H9 (cell line): ENCODE measurements at regions not wholly inside any gene's neighbourhood (a gene's known extent, or its start where the extent isn't known, plus 50 kb on each side); places are given as distances from the start of the nearest gene placed in this dataset.

Source experiments
- DNase-seq: peaks from one replicate; pipeline ENCODE4 v3.0.0-alpha.2; 2017
- H2AFZ ChIP-seq: one replicate; pipeline ENCODE4 v1.6.1; 2013; ENCODE audit warnings: mild to moderate bottlenecking, low read length, control low read depth, moderate library complexity
- H2AK5ac ChIP-seq: 2 replicates; pipeline ENCODE4 v1.6.1; 2013; ENCODE audit warnings: low read length, control low read depth, mixed read lengths; ENCODE audit not compliant: insufficient read length
- H2BK120ac ChIP-seq: one replicate; pipeline ENCODE4 v1.6.1; 2013; ENCODE audit warnings: low read depth, mild to moderate bottlenecking, low read length, control low read depth, inconsistent platforms; ENCODE audit not compliant: poor library complexity, severe bottlenecking
- H2BK12ac ChIP-seq: 2 replicates; pipeline ENCODE4 v1.6.1; 2013; ENCODE audit warnings: low read length, control low read depth, mixed read lengths, low read depth; ENCODE audit not compliant: insufficient read length
- H2BK15ac ChIP-seq: 2 replicates; pipeline ENCODE4 v1.6.1; 2013; ENCODE audit warnings: low read depth, low read length, control low read depth
- H2BK20ac ChIP-seq: one replicate; pipeline ENCODE4 v1.6.1; 2013; ENCODE audit warnings: low read depth, mild to moderate bottlenecking, low read length, control low read depth, inconsistent platforms; ENCODE audit not compliant: poor library complexity, severe bottlenecking
- H2BK5ac ChIP-seq: 2 replicates; pipeline ENCODE4 v1.6.1; 2013; ENCODE audit warnings: low read length, control low read depth, mixed read lengths; ENCODE audit not compliant: insufficient read length
- H3K14ac ChIP-seq: 2 replicates; pipeline ENCODE4 v1.6.1; 2013; ENCODE audit warnings: low read length, control low read depth; ENCODE audit not compliant: insufficient read depth
- H3K18ac ChIP-seq: 2 replicates; pipeline ENCODE4 v1.6.1; 2013; ENCODE audit warnings: low read depth, mild to moderate bottlenecking, mixed read lengths, low read length, control low read depth; ENCODE audit not compliant: insufficient read length
- H3K23ac ChIP-seq: 2 replicates; pipeline ENCODE4 v1.6.1; 2013; ENCODE audit warnings: low read length, control low read depth, mixed read lengths, low read depth; ENCODE audit not compliant: insufficient read length
- H3K23me2 ChIP-seq: 2 replicates; pipeline ENCODE4 v1.6.1; 2013; ENCODE audit warnings: low read depth, mild to moderate bottlenecking, mixed read lengths, low read length, control low read depth; ENCODE audit not compliant: insufficient read length, poor library complexity, severe bottlenecking
- H3K27ac ChIP-seq: 2 replicates; pipeline ENCODE4 v1.5.1; 2013; ENCODE audit warnings: low read length, control low read depth, mixed read lengths, low read depth; ENCODE audit not compliant: insufficient read length
- H3K27me3 ChIP-seq: 2 replicates; pipeline ENCODE4 v1.6.1; 2013; ENCODE audit warnings: low read length, control low read depth, inconsistent platforms; ENCODE audit not compliant: insufficient read depth
- H3K4ac ChIP-seq: 2 replicates; pipeline ENCODE4 v1.6.1; 2013; ENCODE audit warnings: low read depth, mild to moderate bottlenecking, control low read depth, inconsistent platforms, low read length, moderate library complexity
- H3K4me1 ChIP-seq: 2 replicates; pipeline ENCODE4 v1.6.1; 2013; ENCODE audit warnings: low read length, control low read depth, inconsistent platforms; ENCODE audit not compliant: insufficient read depth
- H3K4me2 ChIP-seq: 2 replicates; pipeline ENCODE4 v1.6.1; 2013; ENCODE audit warnings: low read length, control low read depth, mixed read lengths; ENCODE audit not compliant: insufficient read length, insufficient read depth
- H3K56ac ChIP-seq: 2 replicates; pipeline ENCODE4 v1.6.1; 2013; ENCODE audit warnings: low read depth, mild to moderate bottlenecking, mixed read lengths, low read length, control low read depth; ENCODE audit not compliant: insufficient read length
- H3K79me1 ChIP-seq: 2 replicates; pipeline ENCODE4 v1.6.1; 2013; ENCODE audit warnings: low read depth, mild to moderate bottlenecking, moderate library complexity, low read length, control low read depth, inconsistent platforms; ENCODE audit not compliant: insufficient read depth, poor library complexity, severe bottlenecking
- H3K79me2 ChIP-seq: 2 replicates; pipeline ENCODE4 v1.6.1; 2013; ENCODE audit warnings: low read length, control low read depth, inconsistent platforms; ENCODE audit not compliant: insufficient read depth
- H3K9ac ChIP-seq: 2 replicates; pipeline ENCODE4 v1.6.1; 2013; ENCODE audit warnings: low read length, control low read depth, mixed read lengths; ENCODE audit not compliant: insufficient read length; ENCODE audit errors: extremely low read depth
- H3K9me3 ChIP-seq: one replicate; pipeline ENCODE4 v1.6.1; 2013; ENCODE audit warnings: low read depth, low read length, inconsistent platforms; ENCODE audit not compliant: control insufficient read depth
- H3T11ph ChIP-seq: one replicate; pipeline ENCODE4 v1.6.1; 2013; ENCODE audit warnings: mild to moderate bottlenecking, low read length, control low read depth, inconsistent platforms
- H4K20me1 ChIP-seq: one replicate; pipeline ENCODE4 v1.6.1; 2013; ENCODE audit not compliant: control insufficient read depth, insufficient read length, insufficient read depth
- H4K5ac ChIP-seq: 2 replicates; pipeline ENCODE4 v1.6.1; 2013; ENCODE audit warnings: low read depth, mild to moderate bottlenecking, mixed read lengths, low read length, control low read depth; ENCODE audit not compliant: insufficient read length
- H4K8ac ChIP-seq: replicated peaks from 2 replicates; pipeline ENCODE4 v1.6.1; 2013; ENCODE audit warnings: low read length, control low read depth, mixed read lengths, low read depth; ENCODE audit not compliant: insufficient read length
- H4K91ac ChIP-seq: 2 replicates; pipeline ENCODE4 v1.6.1; 2013; ENCODE audit warnings: low read depth, mild to moderate bottlenecking, moderate library complexity, mixed read lengths, low read length, control low read depth; ENCODE audit not compliant: insufficient read length
- H3K27ac Mint-ChIP-seq, 3 experiments: 2 replicates in 2 of 3; 3 replicates in 1 of 3; pipeline ENCODE4 v1.8.0; 2020 to 2021; ENCODE audit warnings: mixed read lengths in 3 of 3, mild to moderate bottlenecking in 1 of 3, moderate library complexity in 1 of 3
- H3K27me3 Mint-ChIP-seq: 2 replicates; pipeline ENCODE4 v1.8.0; 2021; ENCODE audit warnings: low read depth, mild to moderate bottlenecking, moderate library complexity, mixed read lengths
- H3K36me3 Mint-ChIP-seq, 3 experiments: 2 replicates in 2 of 3; 3 replicates in 1 of 3; pipeline ENCODE4 v1.8.0; 2020 to 2021; ENCODE audit warnings: low read depth in 3 of 3, mixed read lengths in 3 of 3; ENCODE audit not compliant: insufficient read depth in 1 of 3
- H3K4me1 Mint-ChIP-seq, 2 experiments: 2 replicates each; pipeline ENCODE4 v1.8.0; 2020; ENCODE audit warnings: mixed read lengths in 2 of 2
- H3K4me3 Mint-ChIP-seq, 2 experiments: 2 replicates in 1 of 2; 3 replicates in 1 of 2; pipeline ENCODE4 v1.8.0; 2020 to 2021; ENCODE audit warnings: mild to moderate bottlenecking in 2 of 2, mixed read lengths in 2 of 2, moderate library complexity in 1 of 2
- H3K9me3 Mint-ChIP-seq, 2 experiments: 2 replicates in 1 of 2; 3 replicates in 1 of 2; pipeline ENCODE4 v1.8.0; 2020; ENCODE audit warnings: mild to moderate bottlenecking in 2 of 2, mixed read lengths in 2 of 2, moderate library complexity in 1 of 2
- CTCF ChIP-seq: fragments of 200-600 bp; sonication (generic); conservative IDR thresholded peaks from 3 replicates; pipeline ENCODE4 v1.8.0; 2021; ENCODE audit warnings: antibody characterized with exemption, mild to moderate bottlenecking

GRCh38 chr10:61042533-61042932 lies 98.5 kb upstream of the RHOBTB1 start:
- Histone ChIP-seq H3K4ac (no peak overlapping the region), H3K79me1 (no peaks in the 10 kb centered on the region), H2BK20ac (no peak overlapping the region), H3K56ac (no peak overlapping the region), H2BK120ac (no peak overlapping the region), H3K4me1 (no peaks in the 10 kb centered on the region), H2BK12ac (no peak overlapping the region), H3K23me2 (no peaks in the 10 kb centered on the region), H3K9ac (no peak overlapping the region), H4K20me1 (no peaks in the 10 kb centered on the region), H2AK5ac (no peak overlapping the region), H3K27ac (no peak overlapping the region), H3K23ac (no peak overlapping the region), H3K4me2 (no peak overlapping the region), H3K14ac (no peak overlapping the region), H3T11ph (no peak overlapping the region), H4K91ac (no peak overlapping the region), H2BK15ac (no peak overlapping the region), H3K27me3 (no peaks in the 10 kb centered on the region), H2AFZ (no peak overlapping the region), H3K18ac (no peak overlapping the region), H4K5ac (no peak overlapping the region), H4K8ac (no peak overlapping the region), H2BK5ac (no peak overlapping the region), H3K9me3 (no peaks in the 10 kb centered on the region), H3K79me2 (no peaks in the 10 kb centered on the region)
- DNase-seq: no peak
- H3K4me3 Mint-ChIP-seq: no peak overlapping the region
- no peak for TF ChIP-seq CTCF
- H3K4me1 Mint-ChIP-seq: peaks cover 2 to 9% of the 10 kb centered on the region in 2 experiments; a peak in 3 of 4 replicates
- no peaks in the 10 kb centered on the region; the same call in 1 of the 2 replicates for H3K27me3 Mint-ChIP-seq
- H3K36me3 Mint-ChIP-seq: peaks cover 0 to 10% (median 5%) of the 10 kb centered on the region in 3 experiments; a peak in 6 of 7 replicates
- H3K9me3 Mint-ChIP-seq: peaks cover 13 to 15% of the 10 kb centered on the region in 2 experiments; a peak in 4 of 5 replicates
- no peak overlapping the region for H3K27ac Mint-ChIP-seq
